ENCODE measurements at regions not wholly inside any gene's neighbourhood (a gene's known extent, or its start where the extent isn't known, plus 50 kb on each side); places are given as distances from the start of the nearest gene placed in this dataset.

GRCh38 chr9:14983599-14983998 is 73.4 kb upstream of the FREM1 start:
- TF ChIP-seq, protein P1, sequence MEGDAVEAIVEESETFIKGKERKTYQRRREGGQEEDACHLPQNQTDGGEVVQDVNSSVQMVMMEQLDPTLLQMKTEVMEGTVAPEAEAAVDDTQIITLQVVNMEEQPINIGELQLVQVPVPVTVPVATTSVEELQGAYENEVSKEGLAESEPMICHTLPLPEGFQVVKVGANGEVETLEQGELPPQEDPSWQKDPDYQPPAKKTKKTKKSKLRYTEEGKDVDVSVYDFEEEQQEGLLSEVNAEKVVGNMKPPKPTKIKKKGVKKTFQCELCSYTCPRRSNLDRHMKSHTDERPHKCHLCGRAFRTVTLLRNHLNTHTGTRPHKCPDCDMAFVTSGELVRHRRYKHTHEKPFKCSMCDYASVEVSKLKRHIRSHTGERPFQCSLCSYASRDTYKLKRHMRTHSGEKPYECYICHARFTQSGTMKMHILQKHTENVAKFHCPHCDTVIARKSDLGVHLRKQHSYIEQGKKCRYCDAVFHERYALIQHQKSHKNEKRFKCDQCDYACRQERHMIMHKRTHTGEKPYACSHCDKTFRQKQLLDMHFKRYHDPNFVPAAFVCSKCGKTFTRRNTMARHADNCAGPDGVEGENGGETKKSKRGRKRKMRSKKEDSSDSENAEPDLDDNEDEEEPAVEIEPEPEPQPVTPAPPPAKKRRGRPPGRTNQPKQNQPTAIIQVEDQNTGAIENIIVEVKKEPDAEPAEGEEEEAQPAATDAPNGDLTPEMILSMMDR (IDR thresholded peaks at IDR 0.05 in 4 of 5, conservative IDR thresholded peaks at IDR 0.05 in 1 of 5), result no peak
- TF ChIP-seq POLR2A (IDR thresholded peaks at IDR 0.05), result no peak
